ENCODE measurements at regions not wholly inside any gene's neighbourhood (a gene's known extent, or its start where the extent isn't known, plus 50 kb on each side); places are given as distances from the start of the nearest gene placed in this dataset.
"Not testable (repeated sequence)": the region's sequence is repeated elsewhere in the genome, so short reads cannot be mapped to it uniquely, and the experiment has no call there.

GRCh38 chr7:131157530-131158243, 170.0 kb upstream of the MKLN1 start:
- no peak for DNase-seq

GRCh38 chr7:131158244-131158636, 169.4 kb upstream of the MKLN1 start:
- not testable (repeated sequence) for DNase-seq

- DNase-seq, result no peak
Measured at GRCh38 chr7:131159961-131160361, 167.7 kb upstream of the MKLN1 start.

- no peak for DNase-seq
Measured at GRCh38 chr7:131161103-131161502, 166.6 kb upstream of the MKLN1 start.

- DNase-seq, result no peak
Measured at GRCh38 chr7:131164025-131164925, 163.4 kb upstream of the MKLN1 start.

GRCh38 chr7:131166066-131166465, 161.6 kb upstream of the MKLN1 start:
- DNase-seq, result no peak

- DNase-seq, result no peak
Measured at GRCh38 chr7:131170440-131171271, 157.0 kb upstream of the MKLN1 start.

- DNase-seq, result no peak
Measured at GRCh38 chr7:131173145-131173890, 154.4 kb upstream of the MKLN1 start.

- no peak for DNase-seq
Measured at GRCh38 chr7:131174391-131174790, 153.3 kb upstream of the MKLN1 start.

- no peak for DNase-seq
Measured at GRCh38 chr7:131174855-131175254, 152.8 kb upstream of the MKLN1 start.

GRCh38 chr7:131182446-131183058, 145.1 kb upstream of the MKLN1 start:
- no peak for DNase-seq

- DNase-seq, result no peak
Measured at GRCh38 chr7:131183072-131183471, 144.6 kb upstream of the MKLN1 start.

- peak; percentile 3 for DNase-seq
Measured at GRCh38 chr7:131183611-131184119, 144.0 kb upstream of the MKLN1 start.

GRCh38 chr7:131186816-131187215, 140.9 kb upstream of the MKLN1 start:
- no peak for DNase-seq

GRCh38 chr7:131188367-131189339, 139.0 kb upstream of the MKLN1 start:
- peak; percentile 51 for DNase-seq

GRCh38 chr7:131189488-131189887, 138.2 kb upstream of the MKLN1 start:
- DNase-seq, result no peak

- no peak for DNase-seq
Measured at GRCh38 chr7:131190146-131190545, 137.5 kb upstream of the MKLN1 start.

GRCh38 chr7:131190581-131190980, 137.1 kb upstream of the MKLN1 start:
- no peak for DNase-seq

- no peak for DNase-seq
Measured at GRCh38 chr7:131194070-131194865, 133.4 kb upstream of the MKLN1 start.

GRCh38 chr7:131196803-131197202, 130.9 kb upstream of the MKLN1 start:
- no peak for DNase-seq

Measured in CD4-positive, alpha-beta T cell treated with Interferon gamma for 1 hour (primary cell).